ENCODE measurements at regions not wholly inside any gene's neighbourhood (a gene's known extent, or its start where the extent isn't known, plus 50 kb on each side); places are given as distances from the start of the nearest gene placed in this dataset.

GRCh38 chr12:116638376-116638775 lies 79.2 kb downstream of the MAP1LC3B2 start:
- no peaks in the 10 kb centered on the region for H3K36me3 Mint-ChIP-seq
- no peak overlapping the region for H3K27ac ChIP-seq (ENCODE audit: low read length)
- no peaks in the 10 kb centered on the region for H3K4me1 ChIP-seq (ENCODE audit: control insufficient read depth in 1 of 2, extremely low read depth in 1 of 2, insufficient read depth in 2 of 2, low read length in 2 of 2)
- H3K27me3 Mint-ChIP-seq, result peaks cover 12 to 13% of the 10 kb centered on the region in 2 donors
- H3K27ac Mint-ChIP-seq, result no peak overlapping the region
- DNase-seq (no peak), ATAC-seq (replicated peaks in 1 of 4) (no peak)
- no peak overlapping the region for H3K4me3 ChIP-seq (ENCODE audit: control insufficient read depth in 1 of 2, extremely low read depth in 1 of 2, low read length in 1 of 2)
- H3K9me3 ChIP-seq, result no peaks in the 10 kb centered on the region
- H3K27me3 ChIP-seq (replicated peaks in 1 of 2; ENCODE audit: control insufficient read depth in 2 of 2, extremely low read depth in 1 of 2, insufficient read depth in 2 of 2, low read length in 1 of 2), result peaks cover 0 to 2% of the 10 kb centered on the region in 2 experiments
- H3K4me3 Mint-ChIP-seq, result no peak overlapping the region
- H3K4me1 Mint-ChIP-seq, result peaks cover 0 to 6% (median 2%) of the 10 kb centered on the region in 3 donors
- H3K9me3 Mint-ChIP-seq, result no peaks in the 10 kb centered on the region
- WGBS (ENCODE audit: insufficient coverage), result no CpG with 5 or more reads among the region's 2 CpGs
- H3K36me3 ChIP-seq (ENCODE audit: control insufficient read depth in 2 of 2, extremely low read depth in 1 of 2, insufficient read depth in 1 of 2, low read length in 1 of 2), result no peaks in the 10 kb centered on the region
- CTCF ChIA-PET, result no interaction called here
- POLR2A ChIA-PET, result no interaction called here

- 92% methylated on average over 2 of the region's 6 CpGs for WGBS (ENCODE audit: insufficient coverage)
- Mint-ChIP-seq H3K36me3 (no peaks in the 10 kb centered on the region), H3K27ac (no peak overlapping the region), H3K4me3 (no peak overlapping the region), H3K27me3 (peaks cover 14 to 19% of the 10 kb centered on the region in 2 donors), H3K4me1 (peaks cover 0 to 6% (median 2%) of the 10 kb centered on the region in 3 donors), H3K9me3 (no peaks in the 10 kb centered on the region)
- POLR2A ChIA-PET, result no interaction called here
- H3K4me1 ChIP-seq (ENCODE audit: control insufficient read depth in 1 of 2, extremely low read depth in 1 of 2, insufficient read depth in 2 of 2, low read length in 2 of 2), result no peaks in the 10 kb centered on the region
- ATAC-seq (replicated peaks in 1 of 4) (no peak), DNase-seq (no peak)
- no peaks in the 10 kb centered on the region for H3K36me3 ChIP-seq (ENCODE audit: control insufficient read depth in 2 of 2, extremely low read depth in 1 of 2, insufficient read depth in 1 of 2, low read length in 1 of 2)
- H3K9me3 ChIP-seq, result no peaks in the 10 kb centered on the region
- H3K4me3 ChIP-seq (ENCODE audit: control insufficient read depth in 1 of 2, extremely low read depth in 1 of 2, low read length in 1 of 2), result no peak overlapping the region
- CTCF ChIA-PET, result interaction anchor here in 1 of 2 donors (0.7 kb wide), 1 partner anchor 40 kb away, joined by 6 read pairs; no protein-coding TSS in a partner anchor
- no peak overlapping the region for H3K27ac ChIP-seq (ENCODE audit: low read length)
- H3K27me3 ChIP-seq (replicated peaks in 1 of 2; ENCODE audit: control insufficient read depth in 2 of 2, extremely low read depth in 1 of 2, insufficient read depth in 2 of 2, low read length in 1 of 2), result peaks cover 0 to 5% of the 10 kb centered on the region in 2 experiments
Measured at GRCh38 chr12:116637589-116638150, 78.5 kb downstream of the MAP1LC3B2 start.

- H3K36me3 ChIP-seq (ENCODE audit: control insufficient read depth in 2 of 2, extremely low read depth in 1 of 2, insufficient read depth in 1 of 2, low read length in 1 of 2), result no peaks in the 10 kb centered on the region
- H3K4me1 Mint-ChIP-seq, result peaks cover 0 to 6% (median 2%) of the 10 kb centered on the region in 3 donors
- no peak overlapping the region for H3K4me3 Mint-ChIP-seq
- H3K9me3 ChIP-seq, result no peaks in the 10 kb centered on the region
- no peaks in the 10 kb centered on the region for H3K36me3 Mint-ChIP-seq
- no peak overlapping the region for H3K4me3 ChIP-seq (ENCODE audit: control insufficient read depth in 1 of 2, extremely low read depth in 1 of 2, low read length in 1 of 2)
- no CpG with 5 or more reads among the region's 11 CpGs for WGBS (ENCODE audit: insufficient coverage)
- H3K27me3 Mint-ChIP-seq, result peaks cover 14 to 19% of the 10 kb centered on the region in 2 donors
- no peak overlapping the region for H3K27ac ChIP-seq (ENCODE audit: low read length)
- no peaks in the 10 kb centered on the region for H3K9me3 Mint-ChIP-seq
- H3K27ac Mint-ChIP-seq, result no peak overlapping the region
- POLR2A ChIA-PET, result interaction anchor here in 1 of 2 donors (0.5 kb wide), 1 partner anchor 343 kb away, joined by 3 read pairs; no protein-coding TSS in a partner anchor
- ATAC-seq (replicated peaks in 1 of 4) (no peak), DNase-seq (no peak)
- H3K27me3 ChIP-seq (replicated peaks in 1 of 2; ENCODE audit: control insufficient read depth in 2 of 2, extremely low read depth in 1 of 2, insufficient read depth in 2 of 2, low read length in 1 of 2), result peaks cover 0 to 5% of the 10 kb centered on the region in 2 experiments
- CTCF ChIA-PET, result interaction anchor here in 1 of 2 donors (0.6 to 0.7 kb wide), 2 partner anchors 41 to 183 kb away, joined by 3 to 6 read pairs; no protein-coding TSS in a partner anchor
- no peaks in the 10 kb centered on the region for H3K4me1 ChIP-seq (ENCODE audit: control insufficient read depth in 1 of 2, extremely low read depth in 1 of 2, insufficient read depth in 2 of 2, low read length in 2 of 2)
Measured at GRCh38 chr12:116636608-116637519, 77.7 kb downstream of the MAP1LC3B2 start.

- no peak overlapping the region for H3K27ac Mint-ChIP-seq
- Histone ChIP-seq H3K27ac (ENCODE audit: low read length) (no peak overlapping the region), H3K27me3 (replicated peaks in 1 of 2; ENCODE audit: control insufficient read depth in 2 of 2, extremely low read depth in 1 of 2, insufficient read depth in 2 of 2, low read length in 1 of 2) (peaks cover 0 to 12% of the 10 kb centered on the region in 2 experiments), H3K4me3 (ENCODE audit: control insufficient read depth in 1 of 2, extremely low read depth in 1 of 2, low read length in 1 of 2) (no peak overlapping the region), H3K4me1 (ENCODE audit: control insufficient read depth in 1 of 2, extremely low read depth in 1 of 2, insufficient read depth in 2 of 2, low read length in 2 of 2) (no peaks in the 10 kb centered on the region), H3K36me3 (ENCODE audit: control insufficient read depth in 2 of 2, extremely low read depth in 1 of 2, insufficient read depth in 1 of 2, low read length in 1 of 2) (no peaks in the 10 kb centered on the region), H3K9me3 (no peaks in the 10 kb centered on the region)
- no peak for ATAC-seq (replicated peaks in 1 of 4)
- no peak for DNase-seq
- no peaks in the 10 kb centered on the region for H3K9me3 Mint-ChIP-seq
- H3K36me3 Mint-ChIP-seq, result no peaks in the 10 kb centered on the region
- CTCF ChIA-PET, result no interaction called here
- POLR2A ChIA-PET, result interaction anchor here in 1 of 2 donors (0.7 kb wide), 1 partner anchor 15 kb away, joined by 3 read pairs; no protein-coding TSS in a partner anchor
- H3K4me1 Mint-ChIP-seq, result peaks cover 0 to 6% (median 2%) of the 10 kb centered on the region in 3 donors
- peaks cover 17 to 23% of the 10 kb centered on the region in 2 donors for H3K27me3 Mint-ChIP-seq
- no peak overlapping the region for H3K4me3 Mint-ChIP-seq
- WGBS (ENCODE audit: insufficient coverage), result 22% methylated on average over 6 of the region's 9 CpGs
Measured at GRCh38 chr12:116635487-116635886, 76.3 kb downstream of the MAP1LC3B2 start.

GRCh38 chr12:116633476-116633875 lies 74.3 kb downstream of the MAP1LC3B2 start:
- 78% methylated on average over 4 of the region's 5 CpGs for WGBS (ENCODE audit: insufficient coverage)
- CTCF ChIA-PET, result no interaction called here

GRCh38 chr12:116631619-116632018 lies 72.4 kb downstream of the MAP1LC3B2 start:
- H3K9me3 ChIP-seq, result no peaks in the 10 kb centered on the region
- no peak overlapping the region for H3K27ac Mint-ChIP-seq
- POLR2A ChIA-PET, result no interaction called here
- WGBS (ENCODE audit: insufficient coverage), result no CpG with 5 or more reads among the region's 4 CpGs
- DNase-seq, result no peak
- no peak overlapping the region for H3K4me3 ChIP-seq (ENCODE audit: control insufficient read depth in 1 of 2, extremely low read depth in 1 of 2, low read length in 1 of 2)
- no peaks in the 10 kb centered on the region for H3K9me3 Mint-ChIP-seq
- H3K36me3 ChIP-seq (ENCODE audit: control insufficient read depth in 2 of 2, extremely low read depth in 1 of 2, insufficient read depth in 1 of 2, low read length in 1 of 2), result no peaks in the 10 kb centered on the region
- H3K4me1 Mint-ChIP-seq, result peaks cover 0 to 6% (median 2%) of the 10 kb centered on the region in 3 donors
- ATAC-seq (replicated peaks in 1 of 4), result no peak
- peaks cover 27 to 30% of the 10 kb centered on the region in 2 donors for H3K27me3 Mint-ChIP-seq
- H3K36me3 Mint-ChIP-seq, result no peaks in the 10 kb centered on the region
- CTCF ChIA-PET, result interaction anchor here (0.6 kb wide), 2 partner anchors 139 to 340 kb away, joined by 4 to 6 read pairs; no protein-coding TSS in a partner anchor
- H3K4me1 ChIP-seq (ENCODE audit: control insufficient read depth in 1 of 2, extremely low read depth in 1 of 2, insufficient read depth in 2 of 2, low read length in 2 of 2), result no peaks in the 10 kb centered on the region
- no peak overlapping the region for H3K27ac ChIP-seq (ENCODE audit: low read length)
- no peak overlapping the region for H3K4me3 Mint-ChIP-seq
- peaks cover 0 to 31% of the 10 kb centered on the region in 2 experiments for H3K27me3 ChIP-seq (replicated peaks in 1 of 2; ENCODE audit: control insufficient read depth in 2 of 2, extremely low read depth in 1 of 2, insufficient read depth in 2 of 2, low read length in 1 of 2)

More at GRCh38 chr12:116633476-116633875, 74.3 kb downstream of the MAP1LC3B2 start:
- Histone ChIP-seq H3K4me1 (ENCODE audit: control insufficient read depth in 1 of 2, extremely low read depth in 1 of 2, insufficient read depth in 2 of 2, low read length in 2 of 2) (no peaks in the 10 kb centered on the region), H3K9me3 (no peaks in the 10 kb centered on the region), H3K4me3 (ENCODE audit: control insufficient read depth in 1 of 2, extremely low read depth in 1 of 2, low read length in 1 of 2) (no peak overlapping the region), H3K27me3 (replicated peaks in 1 of 2; ENCODE audit: control insufficient read depth in 2 of 2, extremely low read depth in 1 of 2, insufficient read depth in 2 of 2, low read length in 1 of 2) (peaks cover 0 to 18% of the 10 kb centered on the region in 2 experiments), H3K27ac (ENCODE audit: low read length) (no peak overlapping the region), H3K36me3 (ENCODE audit: control insufficient read depth in 2 of 2, extremely low read depth in 1 of 2, insufficient read depth in 1 of 2, low read length in 1 of 2) (no peaks in the 10 kb centered on the region)
- no peaks in the 10 kb centered on the region for H3K36me3 Mint-ChIP-seq
- POLR2A ChIA-PET, result no interaction called here
- peaks cover 26 to 29% of the 10 kb centered on the region in 2 donors for H3K27me3 Mint-ChIP-seq
- ATAC-seq (replicated peaks in 1 of 4) (no peak), DNase-seq (no peak)
- no peak overlapping the region for H3K4me3 Mint-ChIP-seq
- no peaks in the 10 kb centered on the region for H3K9me3 Mint-ChIP-seq
- peaks cover 0 to 6% (median 2%) of the 10 kb centered on the region in 3 donors for H3K4me1 Mint-ChIP-seq
- no peak overlapping the region for H3K27ac Mint-ChIP-seq
